ENCODE measurements at regions not wholly inside any gene's neighbourhood (a gene's known extent, or its start where the extent isn't known, plus 50 kb on each side); places are given as distances from the start of the nearest gene placed in this dataset.

DNA sequence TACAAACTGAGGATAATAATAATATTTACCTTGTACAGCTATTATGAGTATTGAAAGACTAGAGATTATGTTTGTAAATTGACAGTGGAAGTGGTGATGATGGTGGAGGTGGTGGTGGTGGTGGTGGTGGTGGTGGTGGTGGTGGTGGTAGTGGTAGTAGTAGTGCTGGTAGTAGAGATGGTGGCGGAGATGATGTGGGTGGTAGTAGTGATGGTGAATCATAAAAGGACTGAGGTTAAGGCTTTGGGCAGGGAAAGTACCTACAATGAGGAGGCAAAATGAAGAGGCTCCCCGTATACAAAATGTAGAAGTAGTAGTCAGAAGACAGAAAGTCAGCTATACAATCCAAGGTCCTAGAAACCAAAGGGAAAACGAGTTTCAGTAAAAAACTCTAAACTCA lies 214.1 kb downstream of the BCOR start:
- Histone ChIP-seq H3K4me3 (no peak overlapping the region), H3K4me1 (ENCODE audit: insufficient read depth) (no peaks in the 10 kb centered on the region), H3K9ac (no peak overlapping the region), H3K36me3 (ENCODE audit: low read depth) (no peaks in the 10 kb centered on the region), H3K9me3 (ENCODE audit: low read depth) (no peaks in the 10 kb centered on the region), H3K79me2 (ENCODE audit: insufficient read depth) (no peaks in the 10 kb centered on the region), H2AFZ (no peak overlapping the region), H3K9me2 (ENCODE audit: insufficient read depth) (no peaks in the 10 kb centered on the region), H3K27me3 (replicated peaks; ENCODE audit: insufficient read depth) (no peaks in the 10 kb centered on the region), H4K20me1 (ENCODE audit: insufficient read depth) (no peaks in the 10 kb centered on the region), H3K27ac (no peak overlapping the region), H3F3A (ENCODE audit: insufficient read depth) (no peaks in the 10 kb centered on the region), H3K4me2 (ENCODE audit: unreplicated experiment) (no peak overlapping the region)
- TF ChIP-seq EZH2 (IDR thresholded peaks at IDR 0.05; ENCODE audit: insufficient read depth, poor library complexity, severe bottlenecking) (no peak), EZH2phosphoT487 (IDR thresholded peaks at IDR 0.05; ENCODE audit: insufficient read depth, low read depth) (no peak)
- 75 to 91% methylated on average over 1 to 3 of the region's 3 CpGs for WGBS, 2 experiments (ENCODE audit: low coverage in 1 of 2, low lambda C conversion rate in 2 of 2, missing lambda C conversion rate in 2 of 2)
- no peak for DNase-seq
- in situ Hi-C loops (cut with MboI): no loop called here

DNA sequence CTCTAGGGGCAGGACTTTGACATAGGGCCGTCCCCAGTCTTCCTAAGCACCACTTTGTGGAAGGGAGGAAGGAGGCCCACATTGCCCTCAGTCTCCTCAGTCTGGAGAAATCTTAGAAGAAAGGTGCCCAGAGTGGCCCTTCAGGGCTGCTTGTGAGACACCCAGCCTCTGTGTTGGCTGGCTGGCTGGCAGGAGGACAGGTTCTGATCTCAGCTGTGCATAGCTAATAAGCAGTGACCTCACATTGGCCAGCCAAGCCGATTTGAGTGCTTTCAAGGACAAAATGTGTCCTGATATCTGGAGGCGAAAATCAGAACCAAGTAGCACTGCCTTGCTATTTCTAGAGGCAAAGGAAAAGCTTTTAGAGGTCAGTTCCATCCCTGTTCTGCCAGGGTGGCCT lies 211.5 kb downstream of the BCOR start:
- DNase-seq: peak; percentile 18
- TF ChIP-seq EZH2 (IDR thresholded peaks at IDR 0.05; ENCODE audit: insufficient read depth, poor library complexity, severe bottlenecking) (no peak), EZH2phosphoT487 (IDR thresholded peaks at IDR 0.05; ENCODE audit: insufficient read depth, low read depth) (no peak)
- Histone ChIP-seq H3K9me2 (ENCODE audit: insufficient read depth) (no peaks in the 10 kb centered on the region), H2AFZ (no peak overlapping the region), H3K9me3 (ENCODE audit: low read depth) (no peaks in the 10 kb centered on the region), H4K20me1 (ENCODE audit: insufficient read depth) (no peaks in the 10 kb centered on the region), H3K4me2 (ENCODE audit: unreplicated experiment) (no peak overlapping the region), H3K4me3 (no peak overlapping the region), H3K36me3 (ENCODE audit: low read depth) (no peaks in the 10 kb centered on the region), H3K79me2 (ENCODE audit: insufficient read depth) (no peaks in the 10 kb centered on the region), H3F3A (ENCODE audit: insufficient read depth) (no peaks in the 10 kb centered on the region), H3K27me3 (replicated peaks; ENCODE audit: insufficient read depth) (no peaks in the 10 kb centered on the region), H3K4me1 (ENCODE audit: insufficient read depth) (no peaks in the 10 kb centered on the region), H3K27ac (no peak overlapping the region), H3K9ac (no peak overlapping the region)
- in situ Hi-C loops (cut with MboI): no loop called here
- 63 to 72% methylated on average over 2 to 3 of the region's 3 CpGs for WGBS, 2 experiments (ENCODE audit: low coverage in 1 of 2, low lambda C conversion rate in 2 of 2, missing lambda C conversion rate in 2 of 2)

- Histone ChIP-seq H3K4me1 (ENCODE audit: insufficient read depth) (no peaks in the 10 kb centered on the region), H3K9me3 (ENCODE audit: low read depth) (no peaks in the 10 kb centered on the region), H3K4me3 (no peak overlapping the region), H3K27ac (no peak overlapping the region), H3K4me2 (ENCODE audit: unreplicated experiment) (no peak overlapping the region), H3K9ac (no peak overlapping the region), H3K79me2 (ENCODE audit: insufficient read depth) (no peaks in the 10 kb centered on the region), H4K20me1 (ENCODE audit: insufficient read depth) (no peaks in the 10 kb centered on the region), H3F3A (ENCODE audit: insufficient read depth) (no peaks in the 10 kb centered on the region), H3K36me3 (ENCODE audit: low read depth) (no peaks in the 10 kb centered on the region), H3K27me3 (replicated peaks; ENCODE audit: insufficient read depth) (no peaks in the 10 kb centered on the region), H3K9me2 (ENCODE audit: insufficient read depth) (no peaks in the 10 kb centered on the region), H2AFZ (no peak overlapping the region)
- no peak for TF ChIP-seq EZH2phosphoT487 (IDR thresholded peaks at IDR 0.05; ENCODE audit: insufficient read depth, low read depth)
- TF ChIP-seq EZH2 (IDR thresholded peaks at IDR 0.05; ENCODE audit: insufficient read depth, poor library complexity, severe bottlenecking): no peak
- DNase-seq: no peak
- in situ Hi-C loops (cut with MboI): no loop called here
- WGBS, 2 experiments (ENCODE audit: low coverage in 1 of 2, low lambda C conversion rate in 2 of 2, missing lambda C conversion rate in 2 of 2): 40 to 60% methylated on average over 1 of the region's 1 CpG
These were observed 209.0 kb downstream of the BCOR start for GRCh38 chrX:39888730-39889129.

GRCh38 chrX:39889704-39890103 lies 208.1 kb downstream of the BCOR start:
- no peaks in the 10 kb centered on the region for H3K27me3 ChIP-seq (replicated peaks; ENCODE audit: insufficient read depth)
- 31 to 56% methylated on average over 1 of the region's 1 CpG for WGBS, 2 experiments (ENCODE audit: low coverage in 1 of 2, low lambda C conversion rate in 2 of 2, missing lambda C conversion rate in 2 of 2)
- H4K20me1 ChIP-seq (ENCODE audit: insufficient read depth): no peaks in the 10 kb centered on the region
- no peaks in the 10 kb centered on the region for H3K9me3 ChIP-seq (ENCODE audit: low read depth)
- H3K27ac ChIP-seq: no peak overlapping the region
- H3K36me3 ChIP-seq (ENCODE audit: low read depth): no peaks in the 10 kb centered on the region
- no peaks in the 10 kb centered on the region for H3K9me2 ChIP-seq (ENCODE audit: insufficient read depth)
- no peaks in the 10 kb centered on the region for H3F3A ChIP-seq (ENCODE audit: insufficient read depth)
- H2AFZ ChIP-seq: no peak overlapping the region
- H3K79me2 ChIP-seq (ENCODE audit: insufficient read depth): no peaks in the 10 kb centered on the region
- H3K4me3 ChIP-seq: no peak overlapping the region
- H3K4me1 ChIP-seq (ENCODE audit: insufficient read depth): no peaks in the 10 kb centered on the region
- H3K9ac ChIP-seq: no peak overlapping the region
- in situ Hi-C loops (cut with MboI): no loop called here
- no peak overlapping the region for H3K4me2 ChIP-seq (ENCODE audit: unreplicated experiment)
- no peak for TF ChIP-seq EZH2phosphoT487 (IDR thresholded peaks at IDR 0.05; ENCODE audit: insufficient read depth, low read depth)
- TF ChIP-seq EZH2 (IDR thresholded peaks at IDR 0.05; ENCODE audit: insufficient read depth, poor library complexity, severe bottlenecking): no peak
- no peak for DNase-seq

DNA sequence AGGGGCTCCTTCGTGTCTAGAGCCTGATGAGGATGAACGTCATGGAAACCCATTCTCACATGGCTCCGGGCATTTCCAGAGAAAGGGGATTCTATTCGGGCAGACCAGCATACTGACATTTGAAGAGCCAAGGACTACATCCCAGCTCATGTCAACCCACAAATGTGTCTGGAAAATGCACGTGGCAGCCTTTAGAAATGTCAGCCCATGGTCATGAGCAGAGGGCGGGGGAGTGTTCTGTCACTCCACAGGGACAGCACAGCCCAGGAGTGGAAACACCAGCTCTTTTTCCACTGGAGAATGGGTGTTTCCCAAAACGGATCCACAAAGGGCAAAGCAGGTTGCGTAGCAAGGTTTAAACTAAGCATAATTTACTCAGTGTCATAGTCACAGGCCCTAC lies 207.0 kb downstream of the BCOR start:
- Histone ChIP-seq H3K36me3 (ENCODE audit: low read depth) (no peaks in the 10 kb centered on the region), H3K27me3 (replicated peaks; ENCODE audit: insufficient read depth) (no peaks in the 10 kb centered on the region), H3K4me2 (ENCODE audit: unreplicated experiment) (no peak overlapping the region), H3K9ac (no peak overlapping the region), H3K9me2 (ENCODE audit: insufficient read depth) (no peaks in the 10 kb centered on the region), H4K20me1 (ENCODE audit: insufficient read depth) (no peaks in the 10 kb centered on the region), H3K4me1 (ENCODE audit: insufficient read depth) (no peaks in the 10 kb centered on the region), H3K9me3 (ENCODE audit: low read depth) (no peaks in the 10 kb centered on the region), H3K79me2 (ENCODE audit: insufficient read depth) (no peaks in the 10 kb centered on the region), H3K27ac (no peak overlapping the region), H3F3A (ENCODE audit: insufficient read depth) (no peaks in the 10 kb centered on the region), H2AFZ (no peak overlapping the region), H3K4me3 (no peak overlapping the region)
- no peak for DNase-seq
- in situ Hi-C loops (cut with MboI): no loop called here
- no peak for TF ChIP-seq EZH2 (IDR thresholded peaks at IDR 0.05; ENCODE audit: insufficient read depth, poor library complexity, severe bottlenecking)
- no peak for TF ChIP-seq EZH2phosphoT487 (IDR thresholded peaks at IDR 0.05; ENCODE audit: insufficient read depth, low read depth)
- WGBS, 2 experiments (ENCODE audit: low coverage in 1 of 2, low lambda C conversion rate in 2 of 2, missing lambda C conversion rate in 2 of 2): 74 to 92% methylated on average over 7 to 8 of the region's 8 CpGs
